ENCODE measurements at regions not wholly inside any gene's neighbourhood (a gene's known extent, or its start where the extent isn't known, plus 50 kb on each side); places are given as distances from the start of the nearest gene placed in this dataset.
A peak's percentile ranks its signal among the peaks of the same experiment; 100 is the strongest.

DNA sequence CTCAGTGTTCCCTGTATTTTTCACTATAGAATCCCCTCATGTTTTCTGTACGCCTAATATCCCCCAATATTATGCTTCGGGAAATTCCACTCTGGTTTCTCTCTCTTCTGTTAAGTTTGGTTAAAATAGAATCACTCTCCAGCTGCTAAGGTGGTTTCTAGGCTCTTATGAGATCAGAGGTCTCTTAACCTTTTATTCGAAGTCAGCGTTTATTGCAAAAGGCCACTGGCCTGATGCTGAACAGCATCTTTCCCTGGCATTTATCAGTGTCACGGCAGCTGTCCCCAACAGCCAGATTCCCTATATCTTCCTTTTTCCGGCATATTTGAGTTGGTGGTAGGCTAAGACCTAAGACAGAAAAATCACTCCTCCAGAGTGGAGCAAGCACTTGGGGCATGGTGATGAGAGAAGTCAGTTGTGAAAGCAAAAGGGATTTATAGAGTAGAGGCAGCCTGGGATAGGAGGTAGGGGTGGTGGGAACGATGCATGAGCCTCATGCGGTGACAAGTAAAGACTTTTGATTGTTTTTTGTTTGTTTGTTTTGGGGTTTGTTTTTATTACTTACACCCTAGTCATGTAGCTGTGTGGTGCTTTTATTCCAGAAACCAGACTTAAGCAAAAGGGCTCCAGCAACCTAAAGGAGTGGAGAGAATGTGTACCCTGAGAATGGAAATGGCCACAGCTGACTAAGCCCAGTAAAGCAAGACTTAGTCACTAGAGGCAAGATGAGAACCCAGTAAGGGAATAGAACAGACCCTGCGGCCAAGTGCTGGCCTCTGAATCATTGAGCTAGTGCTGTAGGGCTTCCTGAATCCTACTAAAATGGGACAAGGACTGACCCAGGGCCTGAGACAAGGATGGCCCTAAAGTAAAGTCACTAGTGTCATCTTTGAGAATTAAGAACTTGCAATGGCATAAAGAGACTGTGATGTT lies 197.6 kb upstream of the PRNP start:
- TF ChIP-seq, protein P1, sequence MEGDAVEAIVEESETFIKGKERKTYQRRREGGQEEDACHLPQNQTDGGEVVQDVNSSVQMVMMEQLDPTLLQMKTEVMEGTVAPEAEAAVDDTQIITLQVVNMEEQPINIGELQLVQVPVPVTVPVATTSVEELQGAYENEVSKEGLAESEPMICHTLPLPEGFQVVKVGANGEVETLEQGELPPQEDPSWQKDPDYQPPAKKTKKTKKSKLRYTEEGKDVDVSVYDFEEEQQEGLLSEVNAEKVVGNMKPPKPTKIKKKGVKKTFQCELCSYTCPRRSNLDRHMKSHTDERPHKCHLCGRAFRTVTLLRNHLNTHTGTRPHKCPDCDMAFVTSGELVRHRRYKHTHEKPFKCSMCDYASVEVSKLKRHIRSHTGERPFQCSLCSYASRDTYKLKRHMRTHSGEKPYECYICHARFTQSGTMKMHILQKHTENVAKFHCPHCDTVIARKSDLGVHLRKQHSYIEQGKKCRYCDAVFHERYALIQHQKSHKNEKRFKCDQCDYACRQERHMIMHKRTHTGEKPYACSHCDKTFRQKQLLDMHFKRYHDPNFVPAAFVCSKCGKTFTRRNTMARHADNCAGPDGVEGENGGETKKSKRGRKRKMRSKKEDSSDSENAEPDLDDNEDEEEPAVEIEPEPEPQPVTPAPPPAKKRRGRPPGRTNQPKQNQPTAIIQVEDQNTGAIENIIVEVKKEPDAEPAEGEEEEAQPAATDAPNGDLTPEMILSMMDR (IDR thresholded peaks at IDR 0.05; ENCODE audit: insufficient read depth, low read length, severe bottlenecking), result no peak
- DNase-seq (ENCODE audit: low read depth) (peak; percentile 79), FAIRE-seq (no peak)
- no peaks in the 10 kb centered on the region for H3K36me3 ChIP-seq (ENCODE audit: control insufficient read depth, insufficient read depth, low read length)
- no peaks in the 10 kb centered on the region for H3K27me3 ChIP-seq (ENCODE audit: control insufficient read depth, insufficient read depth, low read length)
- no peak overlapping the region for H3K4me3 ChIP-seq (ENCODE audit: low read depth, low read length)

DNA sequence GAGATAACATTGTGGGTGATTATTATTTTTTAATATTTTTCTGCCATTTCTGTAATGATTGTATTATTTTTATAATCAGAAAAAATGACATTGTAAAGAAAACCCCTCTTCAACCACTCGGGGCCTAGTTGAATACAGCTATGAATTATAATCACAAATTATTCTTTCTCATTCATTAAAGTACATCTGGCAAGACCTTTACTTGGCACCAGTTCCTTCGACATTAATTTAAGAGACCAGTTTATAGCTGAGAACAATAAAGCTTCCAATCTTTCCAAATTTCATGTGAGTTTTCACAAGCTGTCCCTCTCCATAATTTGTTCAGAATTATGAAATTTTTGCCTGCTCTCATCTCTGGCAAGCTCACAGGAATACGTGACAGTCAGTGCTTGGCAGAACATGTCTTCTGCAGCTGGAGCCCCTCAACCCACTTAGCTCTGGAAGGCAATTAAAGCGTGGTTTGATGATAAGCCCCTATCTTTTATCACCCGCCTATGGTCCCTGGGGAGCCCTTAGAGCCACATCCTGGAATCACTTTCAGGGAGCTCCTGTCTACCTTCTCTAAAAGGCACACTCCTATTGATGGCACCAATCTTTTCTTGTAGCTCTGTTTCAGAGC lies 201.8 kb upstream of the PRNP start:
- TF ChIP-seq, protein P1 (IDR thresholded peaks at IDR 0.05; ENCODE audit: insufficient read depth, low read length, severe bottlenecking), result no peak
- Histone ChIP-seq H3K27me3 (ENCODE audit: control insufficient read depth, insufficient read depth, low read length) (no peaks in the 10 kb centered on the region), H3K36me3 (ENCODE audit: control insufficient read depth, insufficient read depth, low read length) (no peaks in the 10 kb centered on the region), H3K4me3 (ENCODE audit: low read depth, low read length) (no peak overlapping the region)
- no peak for FAIRE-seq
- DNase-seq (ENCODE audit: low read depth), result no peak

DNA sequence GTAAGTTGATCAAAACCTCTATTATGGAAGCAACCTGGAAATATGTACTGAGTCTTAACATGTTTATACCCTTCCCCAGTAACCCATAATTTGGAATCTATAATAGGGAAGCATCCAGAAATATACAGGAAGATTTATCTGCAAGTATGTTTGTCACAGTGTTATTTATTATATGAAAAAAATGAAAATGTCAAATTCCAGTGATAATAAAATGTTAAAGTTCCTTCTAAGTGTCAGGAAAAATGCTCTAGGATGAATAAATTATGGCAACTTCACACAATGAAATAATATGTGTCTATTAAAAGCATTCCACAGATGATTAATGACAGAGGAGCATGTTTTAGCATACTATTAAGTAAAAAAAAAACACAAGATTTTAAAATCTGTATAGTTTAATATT lies 202.3 kb upstream of the PRNP start:
- FAIRE-seq, result no peak

DNA sequence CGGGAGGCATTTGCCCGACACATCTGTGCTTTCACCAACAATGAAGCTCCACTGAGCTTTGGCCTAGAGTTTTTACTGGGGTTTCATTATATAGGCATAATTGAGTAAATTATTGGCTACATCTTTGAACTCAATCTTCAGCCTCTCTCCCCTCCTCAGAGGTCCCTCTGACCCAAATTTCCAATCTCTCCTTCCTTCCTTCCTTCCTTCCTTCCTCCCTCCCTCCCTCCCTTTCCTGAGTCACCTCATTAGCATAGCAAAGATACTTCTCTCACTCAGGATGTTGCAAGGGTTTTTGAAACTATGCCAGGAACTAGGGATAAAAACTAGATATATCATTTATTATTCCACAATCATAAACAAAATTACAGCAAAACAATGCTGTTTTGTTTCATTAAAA lies 202.8 kb upstream of the PRNP start:
- Histone ChIP-seq H3K27me3 (ENCODE audit: control insufficient read depth, insufficient read depth, low read length) (no peaks in the 10 kb centered on the region), H3K4me3 (ENCODE audit: low read depth, low read length) (no peak overlapping the region), H3K36me3 (ENCODE audit: control insufficient read depth, insufficient read depth, low read length) (no peaks in the 10 kb centered on the region)
- FAIRE-seq (no peak), DNase-seq (ENCODE audit: low read depth) (peak; percentile 63)
- TF ChIP-seq, protein P1 (IDR thresholded peaks at IDR 0.05; ENCODE audit: insufficient read depth, low read length, severe bottlenecking), result no peak

More for the DNA sequence above, 202.3 kb upstream of the PRNP start:
- H3K27me3 ChIP-seq (ENCODE audit: control insufficient read depth, insufficient read depth, low read length), result no peaks in the 10 kb centered on the region
- TF ChIP-seq, protein P1 (IDR thresholded peaks at IDR 0.05; ENCODE audit: insufficient read depth, low read length, severe bottlenecking), result no peak
- no peak overlapping the region for H3K4me3 ChIP-seq (ENCODE audit: low read depth, low read length)
- no peaks in the 10 kb centered on the region for H3K36me3 ChIP-seq (ENCODE audit: control insufficient read depth, insufficient read depth, low read length)
- no peak for DNase-seq (ENCODE audit: low read depth)

DNA sequence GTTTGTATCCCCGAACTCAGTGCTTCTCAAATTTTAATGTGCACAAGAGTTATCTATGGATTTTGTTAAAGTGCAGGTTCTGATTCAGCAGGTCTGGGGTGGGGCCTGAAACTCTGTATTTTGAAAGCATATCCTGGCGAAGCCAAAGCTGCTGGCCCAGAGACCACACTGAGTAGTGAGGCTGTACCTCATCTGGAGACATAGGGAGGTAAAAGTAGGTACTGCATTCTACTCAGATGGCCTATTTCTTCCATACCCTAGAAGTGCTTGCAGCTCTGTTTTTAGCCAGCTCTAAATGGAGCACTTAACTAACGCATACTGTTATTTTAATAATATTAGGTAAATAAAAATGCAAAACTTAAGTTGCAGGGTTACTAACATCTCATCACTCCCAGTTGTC lies 206.2 kb upstream of the PRNP start:
- Histone ChIP-seq H3K4me3 (ENCODE audit: low read depth, low read length) (no peak overlapping the region), H3K36me3 (ENCODE audit: control insufficient read depth, insufficient read depth, low read length) (no peaks in the 10 kb centered on the region), H3K27me3 (ENCODE audit: control insufficient read depth, insufficient read depth, low read length) (no peaks in the 10 kb centered on the region)
- FAIRE-seq, result no peak
- no peak for DNase-seq (ENCODE audit: low read depth)
- TF ChIP-seq, protein P1 (IDR thresholded peaks at IDR 0.05; ENCODE audit: insufficient read depth, low read length, severe bottlenecking), result no peak

Measured in bronchial epithelial cell (primary cell).